HepG2 (cell line): ENCODE measurements at regions not wholly inside any gene's neighbourhood (a gene's known extent, or its start where the extent isn't known, plus 50 kb on each side); places are given as distances from the start of the nearest gene placed in this dataset.

Experiments used
- ATAC-seq: fragments of 200-7000 bp; cut with Tn5 transposase; 3 replicates; pipeline ENCODE4 v1.9.1; 2020; ENCODE audit warnings: mild to moderate bottlenecking, moderate library complexity
- BruUV-seq: library from RNA; stranded (reverse); fragments of 400-500 nt; replicated peaks from 2 replicates; lab custom pipeline; 2021; lab: Mats Ljungman, UMichigan
- CTCF ChIA-PET: fragments of 300-600 bp; formaldehyde crosslinking; extraction: SDS; loops from one replicate; lab custom pipeline; 2021; ENCODE audit warnings: low total read pairs, inconsistent platforms, low intra/inter-chr PET ratio; lab: Yijun Ruan, JAX
- POLR2A ChIA-PET: fragments of 350-600 bp; sonication (Branson Sonifier 250); formaldehyde crosslinking; loops from one replicate; lab custom pipeline; 2020; ENCODE audit warnings: antibody characterized with exemption, inconsistent platforms; lab: Yijun Ruan, JAX
- DNase-seq: peaks from one replicate; pipeline ENCODE4 v3.0.0-alpha.2; 2015; ENCODE audit warnings: low spot score
- FAIRE-seq: peaks from 3 replicates; lab custom pipeline; 2011; peaks lifted over from hg19 to GRCh38; lab: Jason Lieb, UNC
- H2AFZ ChIP-seq: one replicate; pipeline ENCODE4 v1.6.1; 2011; ENCODE audit warnings: low read length, inconsistent platforms
- H3K27ac ChIP-seq: fragments of 300-600 bp; 3 replicates; pipeline ENCODE4 v1.8.0; 2011; ENCODE audit warnings: mixed run types, mild to moderate bottlenecking, mixed read lengths, low read length, inconsistent platforms; ENCODE audit not compliant: insufficient read depth; ENCODE audit errors: extremely low read length
- H3K27me3 ChIP-seq, 2 experiments: fragments of 200-600 bp in 1 of 2; 2 replicates in 1 of 2; 3 replicates in 1 of 2; pipeline versions ENCODE4 v1.6.0 to v1.8.0; 2011; ENCODE audit warnings: low read length in 2 of 2, mild to moderate bottlenecking in 2 of 2, moderate library complexity in 2 of 2, inconsistent platforms in 1 of 2; ENCODE audit not compliant: insufficient read depth in 2 of 2, control insufficient read depth in 1 of 2
- H3K36me3 ChIP-seq, 2 experiments: fragments of 200-600 bp in 1 of 2; replicated peaks in 1 of 2; 2 replicates in 1 of 2; 3 replicates in 1 of 2; pipeline versions ENCODE4 v1.5.1 to v1.8.0; 2011; ENCODE audit warnings: low read length in 2 of 2, inconsistent platforms in 1 of 2; ENCODE audit not compliant: insufficient read depth in 2 of 2, control insufficient read depth in 1 of 2
- H3K4me1 ChIP-seq: 2 replicates; pipeline ENCODE4 v1.5.1; 2012; ENCODE audit warnings: low read length, inconsistent platforms; ENCODE audit not compliant: insufficient read depth
- H3K4me2 ChIP-seq: 2 replicates; pipeline ENCODE4 v1.6.0; 2011; ENCODE audit warnings: low read depth, low read length, inconsistent platforms
- H3K4me3 ChIP-seq, 3 experiments: fragments of 200-600 bp in 1 of 3; sonication (generic), shearing (Covaris generic) in 1 of 3; replicated peaks in 1 of 3; 2 replicates each; pipeline ENCODE4 v1.5.1; 2011 to 2016; ENCODE audit warnings: low read length in 3 of 3, inconsistent platforms in 2 of 3, low read depth in 2 of 3, mild to moderate bottlenecking in 2 of 3, control low read depth in 1 of 3, mixed read lengths in 1 of 3; ENCODE audit not compliant: insufficient read depth in 1 of 3
- H3K79me2 ChIP-seq: one replicate; pipeline ENCODE4 v1.6.1; 2011; ENCODE audit warnings: low read length, inconsistent platforms; ENCODE audit not compliant: insufficient read depth
- H3K9ac ChIP-seq: 2 replicates; pipeline ENCODE4 v1.6.0; 2011; ENCODE audit warnings: mild to moderate bottlenecking, low read depth, low read length, inconsistent platforms; ENCODE audit not compliant: insufficient read depth
- H3K9me3 ChIP-seq: 2 replicates; pipeline ENCODE4 v1.5.1; 2012; ENCODE audit warnings: mild to moderate bottlenecking, low read length
- H4K20me1 ChIP-seq: 2 replicates; pipeline ENCODE4 v1.6.0; 2011; ENCODE audit warnings: inconsistent platforms, mild to moderate bottlenecking, low read length, moderate library complexity; ENCODE audit not compliant: insufficient read depth
- MXI1 ChIP-seq: IDR thresholded peaks from 3 replicates; pipeline ENCODE4 v1.6.1; 2012; ENCODE audit warnings: low read depth, low read length, inconsistent platforms, borderline replicate concordance
- MYC ChIP-seq: sonication (generic); formaldehyde crosslinking; IDR thresholded peaks from 2 replicates; pipeline ENCODE4 v1.9.0; 2021; ENCODE audit warnings: missing genetic modification reagents, borderline replicate concordance
- MZF1 ChIP-seq: sonication (generic); formaldehyde crosslinking; IDR thresholded peaks from 2 replicates; pipeline ENCODE4 v1.8.1; 2023; ENCODE audit warnings: mild to moderate bottlenecking, missing genetic modification reagents, borderline replicate concordance
- SRSF4 ChIP-seq: fragments of 200-400 bp; formaldehyde crosslinking; IDR thresholded peaks from one replicate; pipeline ENCODE4 v1.6.1; 2018; ENCODE audit warnings: mild to moderate bottlenecking, low read depth, low read length, moderate library complexity; ENCODE audit not compliant: poor library complexity, severe bottlenecking
- TAF15 ChIP-seq: fragments of 200-400 bp; formaldehyde crosslinking; IDR thresholded peaks from one replicate; pipeline ENCODE4 v1.6.1; 2018; ENCODE audit warnings: mild to moderate bottlenecking, low read depth, low read length; ENCODE audit not compliant: poor library complexity, severe bottlenecking
- ZNF335 ChIP-seq: sonication (generic); formaldehyde crosslinking; IDR thresholded peaks from 2 replicates; pipeline ENCODE4 v1.4.0; 2020; ENCODE audit warnings: missing genetic modification reagents
- ZNF615 ChIP-seq: sonication (generic); formaldehyde crosslinking; IDR thresholded peaks from 2 replicates; pipeline ENCODE4 v1.5.0; 2020; ENCODE audit warnings: mild to moderate bottlenecking, missing genetic modification reagents, borderline replicate concordance
- ZNF629 ChIP-seq: sonication (generic); formaldehyde crosslinking; conservative IDR thresholded peaks from 2 replicates; pipeline ENCODE4 v1.5.0; 2020; ENCODE audit warnings: missing genetic modification reagents
- WGBS: methylation state at CpG from one replicate; pipeline ENCODE4 v1.1.6; 2017; ENCODE audit warnings: low lambda C conversion rate; 5-methylcytosine and 5-hydroxymethylcytosine counted together
- in situ Hi-C: cut with HindIII; loops from 2 replicates; pipeline ENCODE4 v1.10.0; 2017; ENCODE audit warnings: low pct_unique_long_range_greater_than_20kb; ENCODE audit not compliant: extremely low pct_ligation_motif_present
- intact Hi-C: fragments of 100-400 bp; cut with micrococcal nuclease; formaldehyde crosslinking; loops from one replicate; pipeline ENCODE4 v1.10.0; 2022; ENCODE audit not compliant: unreplicated experiment
- TF ChIP-seq, protein P1 (sequence below): IDR thresholded peaks from 2 replicates; pipeline ENCODE4 v1.6.1; 2016; ENCODE audit warnings: missing compliant biosample characterization, missing genetic modification reagents, borderline replicate concordance
- TF ChIP-seq, protein P2 (sequence below): IDR thresholded peaks from 2 replicates; pipeline ENCODE4 v1.6.1; 2016
- TF ChIP-seq, protein P3 (sequence below): sonication (generic); formaldehyde crosslinking; IDR thresholded peaks from 2 replicates; pipeline ENCODE4 v1.4.0; 2020; ENCODE audit warnings: missing genetic modification reagents; ENCODE audit errors: not compliant biosample characterization
- TF ChIP-seq, protein P4 (sequence below): IDR thresholded peaks from 2 replicates; pipeline ENCODE4 v1.6.1; 2016; ENCODE audit warnings: mild to moderate bottlenecking
- TF ChIP-seq, protein P5 (sequence below): IDR thresholded peaks from 2 replicates; pipeline ENCODE4 v1.6.1; 2016; ENCODE audit warnings: low read depth, missing genetic modification reagents, missing compliant biosample characterization

DNA sequence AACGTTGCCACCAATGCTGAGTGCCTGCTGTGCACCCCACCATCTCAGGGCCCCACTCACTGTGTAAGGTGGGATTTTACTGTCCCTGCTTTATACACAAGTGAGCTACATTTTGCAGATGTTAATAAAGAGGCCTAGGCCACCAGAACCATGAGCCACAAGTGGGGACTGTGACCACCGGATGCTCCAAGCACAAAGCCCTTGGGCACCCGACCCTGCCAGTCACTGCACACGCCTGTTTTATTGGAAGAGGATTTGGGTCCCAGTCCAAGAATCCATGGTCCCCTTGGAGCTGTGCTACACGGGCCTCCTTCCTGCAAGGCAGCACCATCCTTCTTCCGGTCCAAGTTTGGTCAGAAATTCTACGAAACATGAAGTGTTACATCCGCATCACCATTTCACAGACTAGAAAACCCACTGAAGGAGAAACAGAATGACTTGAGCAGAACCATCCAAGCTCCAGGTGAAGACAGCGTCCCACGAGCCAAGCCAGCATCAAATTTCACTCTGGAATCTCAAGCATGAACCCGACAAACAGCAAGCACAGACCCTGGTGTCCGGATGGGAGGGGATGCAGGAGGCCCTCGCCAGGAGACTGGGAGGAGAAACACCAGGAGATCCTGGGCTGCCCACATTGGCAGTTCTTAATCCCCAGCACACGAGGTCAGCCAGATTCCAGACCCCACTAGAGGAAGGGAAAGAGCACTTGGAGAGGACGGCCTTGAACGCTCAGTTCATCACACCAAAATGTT, 226.9 kb downstream of the DLL1 start:
- ChIA-PET POLR2A (no interaction called here), CTCF (no interaction called here)
- ATAC-seq (no peak), FAIRE-seq (no peak), DNase-seq (no peak)
- no peak overlapping the region for H3K4me3 ChIP-seq
- no peak overlapping the region for H2AFZ ChIP-seq
- in situ Hi-C loops (no loop called here), intact Hi-C loops (no loop called here)
- no peak overlapping the region for H3K27ac ChIP-seq
- no peaks in the 10 kb centered on the region for H4K20me1 ChIP-seq
- H3K79me2 ChIP-seq, result no peaks in the 10 kb centered on the region
- no peak overlapping the region for H3K9ac ChIP-seq
- WGBS, result 21% methylated on average over 13 of the region's 16 CpGs
- no peak overlapping the region for H3K4me2 ChIP-seq
- H3K36me3 ChIP-seq, result no peaks in the 10 kb centered on the region
- BruUV-seq, result no TSS peak
- H3K4me1 ChIP-seq, result no peaks in the 10 kb centered on the region
- H3K27me3 ChIP-seq, result peaks cover 20 to 59% of the 10 kb centered on the region in 2 experiments
- no peaks in the 10 kb centered on the region for H3K9me3 ChIP-seq
- TF ChIP-seq, protein P1, sequence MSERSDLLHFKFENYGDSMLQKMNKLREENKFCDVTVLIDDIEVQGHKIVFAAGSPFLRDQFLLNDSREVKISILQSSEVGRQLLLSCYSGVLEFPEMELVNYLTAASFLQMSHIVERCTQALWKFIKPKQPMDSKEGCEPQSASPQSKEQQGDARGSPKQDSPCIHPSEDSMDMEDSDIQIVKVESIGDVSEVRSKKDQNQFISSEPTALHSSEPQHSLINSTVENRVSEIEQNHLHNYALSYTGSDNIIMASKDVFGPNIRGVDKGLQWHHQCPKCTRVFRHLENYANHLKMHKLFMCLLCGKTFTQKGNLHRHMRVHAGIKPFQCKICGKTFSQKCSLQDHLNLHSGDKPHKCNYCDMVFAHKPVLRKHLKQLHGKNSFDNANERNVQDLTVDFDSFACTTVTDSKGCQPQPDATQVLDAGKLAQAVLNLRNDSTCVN (CRISPR knock-in tag), result no peak
- no peak for TF ChIP-seq ZNF629 (CRISPR knock-in tag)
- TF ChIP-seq, protein P2, sequence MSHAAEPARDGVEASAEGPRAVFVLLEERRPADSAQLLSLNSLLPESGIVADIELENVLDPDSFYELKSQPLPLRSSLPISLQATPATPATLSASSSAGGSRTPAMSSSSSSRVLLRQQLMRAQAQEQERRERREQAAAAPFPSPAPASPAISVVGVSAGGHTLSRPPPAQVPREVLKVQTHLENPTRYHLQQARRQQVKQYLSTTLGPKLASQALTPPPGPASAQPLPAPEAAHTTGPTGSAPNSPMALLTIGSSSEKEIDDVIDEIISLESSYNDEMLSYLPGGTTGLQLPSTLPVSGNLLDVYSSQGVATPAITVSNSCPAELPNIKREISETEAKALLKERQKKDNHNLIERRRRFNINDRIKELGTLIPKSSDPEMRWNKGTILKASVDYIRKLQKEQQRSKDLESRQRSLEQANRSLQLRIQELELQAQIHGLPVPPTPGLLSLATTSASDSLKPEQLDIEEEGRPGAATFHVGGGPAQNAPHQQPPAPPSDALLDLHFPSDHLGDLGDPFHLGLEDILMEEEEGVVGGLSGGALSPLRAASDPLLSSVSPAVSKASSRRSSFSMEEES, result no peak
- TF ChIP-seq, protein P3, sequence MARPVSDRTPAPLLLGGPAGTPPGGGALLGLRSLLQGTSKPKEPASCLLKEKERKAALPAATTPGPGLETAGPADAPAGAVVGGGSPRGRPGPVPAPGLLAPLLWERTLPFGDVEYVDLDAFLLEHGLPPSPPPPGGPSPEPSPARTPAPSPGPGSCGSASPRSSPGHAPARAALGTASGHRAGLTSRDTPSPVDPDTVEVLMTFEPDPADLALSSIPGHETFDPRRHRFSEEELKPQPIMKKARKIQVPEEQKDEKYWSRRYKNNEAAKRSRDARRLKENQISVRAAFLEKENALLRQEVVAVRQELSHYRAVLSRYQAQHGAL (CRISPR knock-in tag), result no peak
- TF ChIP-seq, protein P4, sequence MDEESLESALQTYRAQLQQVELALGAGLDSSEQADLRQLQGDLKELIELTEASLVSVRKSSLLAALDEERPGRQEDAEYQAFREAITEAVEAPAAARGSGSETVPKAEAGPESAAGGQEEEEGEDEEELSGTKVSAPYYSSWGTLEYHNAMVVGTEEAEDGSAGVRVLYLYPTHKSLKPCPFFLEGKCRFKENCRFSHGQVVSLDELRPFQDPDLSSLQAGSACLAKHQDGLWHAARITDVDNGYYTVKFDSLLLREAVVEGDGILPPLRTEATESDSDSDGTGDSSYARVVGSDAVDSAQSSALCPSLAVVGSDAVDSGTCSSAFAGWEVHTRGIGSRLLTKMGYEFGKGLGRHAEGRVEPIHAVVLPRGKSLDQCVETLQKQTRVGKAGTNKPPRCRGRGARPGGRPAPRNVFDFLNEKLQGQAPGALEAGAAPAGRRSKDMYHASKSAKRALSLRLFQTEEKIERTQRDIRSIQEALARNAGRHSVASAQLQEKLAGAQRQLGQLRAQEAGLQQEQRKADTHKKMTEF, result no peak
- no peak for TF ChIP-seq TAF15
- TF ChIP-seq MXI1, result no peak
- TF ChIP-seq MYC (CRISPR knock-in tag), result no peak
- no peak for TF ChIP-seq MZF1 (CRISPR knock-in tag)
- no peak for TF ChIP-seq ZNF615
- TF ChIP-seq ZNF335 (CRISPR knock-in tag), result no peak
- TF ChIP-seq SRSF4, result no peak
- TF ChIP-seq, protein P5, sequence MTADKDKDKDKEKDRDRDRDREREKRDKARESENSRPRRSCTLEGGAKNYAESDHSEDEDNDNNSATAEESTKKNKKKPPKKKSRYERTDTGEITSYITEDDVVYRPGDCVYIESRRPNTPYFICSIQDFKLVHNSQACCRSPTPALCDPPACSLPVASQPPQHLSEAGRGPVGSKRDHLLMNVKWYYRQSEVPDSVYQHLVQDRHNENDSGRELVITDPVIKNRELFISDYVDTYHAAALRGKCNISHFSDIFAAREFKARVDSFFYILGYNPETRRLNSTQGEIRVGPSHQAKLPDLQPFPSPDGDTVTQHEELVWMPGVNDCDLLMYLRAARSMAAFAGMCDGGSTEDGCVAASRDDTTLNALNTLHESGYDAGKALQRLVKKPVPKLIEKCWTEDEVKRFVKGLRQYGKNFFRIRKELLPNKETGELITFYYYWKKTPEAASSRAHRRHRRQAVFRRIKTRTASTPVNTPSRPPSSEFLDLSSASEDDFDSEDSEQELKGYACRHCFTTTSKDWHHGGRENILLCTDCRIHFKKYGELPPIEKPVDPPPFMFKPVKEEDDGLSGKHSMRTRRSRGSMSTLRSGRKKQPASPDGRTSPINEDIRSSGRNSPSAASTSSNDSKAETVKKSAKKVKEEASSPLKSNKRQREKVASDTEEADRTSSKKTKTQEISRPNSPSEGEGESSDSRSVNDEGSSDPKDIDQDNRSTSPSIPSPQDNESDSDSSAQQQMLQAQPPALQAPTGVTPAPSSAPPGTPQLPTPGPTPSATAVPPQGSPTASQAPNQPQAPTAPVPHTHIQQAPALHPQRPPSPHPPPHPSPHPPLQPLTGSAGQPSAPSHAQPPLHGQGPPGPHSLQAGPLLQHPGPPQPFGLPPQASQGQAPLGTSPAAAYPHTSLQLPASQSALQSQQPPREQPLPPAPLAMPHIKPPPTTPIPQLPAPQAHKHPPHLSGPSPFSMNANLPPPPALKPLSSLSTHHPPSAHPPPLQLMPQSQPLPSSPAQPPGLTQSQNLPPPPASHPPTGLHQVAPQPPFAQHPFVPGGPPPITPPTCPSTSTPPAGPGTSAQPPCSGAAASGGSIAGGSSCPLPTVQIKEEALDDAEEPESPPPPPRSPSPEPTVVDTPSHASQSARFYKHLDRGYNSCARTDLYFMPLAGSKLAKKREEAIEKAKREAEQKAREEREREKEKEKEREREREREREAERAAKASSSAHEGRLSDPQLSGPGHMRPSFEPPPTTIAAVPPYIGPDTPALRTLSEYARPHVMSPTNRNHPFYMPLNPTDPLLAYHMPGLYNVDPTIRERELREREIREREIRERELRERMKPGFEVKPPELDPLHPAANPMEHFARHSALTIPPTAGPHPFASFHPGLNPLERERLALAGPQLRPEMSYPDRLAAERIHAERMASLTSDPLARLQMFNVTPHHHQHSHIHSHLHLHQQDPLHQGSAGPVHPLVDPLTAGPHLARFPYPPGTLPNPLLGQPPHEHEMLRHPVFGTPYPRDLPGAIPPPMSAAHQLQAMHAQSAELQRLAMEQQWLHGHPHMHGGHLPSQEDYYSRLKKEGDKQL (CRISPR knock-in tag), result no peak
